HEK293 (cell line): ENCODE measurements at regions not wholly inside any gene's neighbourhood (a gene's known extent, or its start where the extent isn't known, plus 50 kb on each side); places are given as distances from the start of the nearest gene placed in this dataset.

ENCODE experiments used
- CTCF ChIP-seq: fragments of 450-650 bp; formaldehyde crosslinking; IDR thresholded peaks from 2 replicates; pipeline ENCODE4 v1.5.1; 2016; ENCODE audit warnings: missing biosample characterization, missing genetic modification characterization
- REST ChIP-seq: fragments of 450-650 bp; formaldehyde crosslinking; IDR thresholded peaks from 2 replicates; pipeline ENCODE4 v1.5.1; 2016; ENCODE audit warnings: missing biosample characterization, missing genetic modification characterization
- SP7 ChIP-seq: fragments of 450-650 bp; formaldehyde crosslinking; IDR thresholded peaks from 2 replicates; pipeline ENCODE4 v1.5.1; 2016; ENCODE audit warnings: missing biosample characterization, missing genetic modification characterization
- ZBTB21 ChIP-seq: fragments of 450-650 bp; formaldehyde crosslinking; IDR thresholded peaks from 2 replicates; pipeline ENCODE4 v1.5.1; 2017; ENCODE audit warnings: missing biosample characterization, missing genetic modification characterization
- ZNF280D ChIP-seq: fragments of 450-650 bp; formaldehyde crosslinking; IDR thresholded peaks from 2 replicates; pipeline ENCODE4 v1.5.1; 2016; ENCODE audit warnings: missing biosample characterization, missing genetic modification characterization
- ZNF398 ChIP-seq: fragments of 450-650 bp; formaldehyde crosslinking; IDR thresholded peaks from 2 replicates; pipeline ENCODE4 v1.5.1; 2017; ENCODE audit warnings: missing biosample characterization, missing genetic modification characterization
- ZNF521 ChIP-seq: fragments of 450-650 bp; formaldehyde crosslinking; IDR thresholded peaks from 2 replicates; pipeline ENCODE4 v1.5.1; 2017; ENCODE audit warnings: missing biosample characterization, mild to moderate bottlenecking, missing genetic modification characterization

GRCh38 chr7:33733870-33734650 is 171.3 kb upstream of the BMPER start:
- TF ChIP-seq CTCF (tag by site-specific recombination) (no peak), REST (tag by site-specific recombination) (no peak), ZBTB21 (tag by site-specific recombination) (no peak), ZNF398 (tag by site-specific recombination) (no peak), SP7 (tag by site-specific recombination) (no peak), ZNF280D (tag by site-specific recombination) (no peak), ZNF521 (tag by site-specific recombination) (no peak)
